Endothelial cell of umbilical vein (primary cell): ENCODE measurements at regions not wholly inside any gene's neighbourhood (a gene's known extent, or its start where the extent isn't known, plus 50 kb on each side); places are given as distances from the start of the nearest gene placed in this dataset.

ENCODE experiments used
- CTCF ChIP-seq, 2 donors: IDR thresholded peaks; 1 replicate in 1 of 2; 2 replicates in 1 of 2; pipeline ENCODE4 v1.5.1; 2011; ENCODE audit warnings: low read length in 2 of 2, mild to moderate bottlenecking in 2 of 2, moderate library complexity in 2 of 2, control low read depth in 1 of 2, inconsistent platforms in 1 of 2, low read depth in 1 of 2; ENCODE audit not compliant: insufficient read depth in 1 of 2; ENCODE audit errors: extremely low read depth in 1 of 2
- EZH2 ChIP-seq: IDR thresholded peaks from 2 replicates; pipeline ENCODE4 v1.6.1; 2012; ENCODE audit warnings: borderline replicate concordance, low read depth, mild to moderate bottlenecking, moderate library complexity, low read length, inconsistent platforms; ENCODE audit not compliant: severe bottlenecking
- FOS ChIP-seq: IDR thresholded peaks from 2 replicates; pipeline ENCODE4 v1.6.1; 2011; ENCODE audit warnings: mild to moderate bottlenecking, low read length, moderate library complexity, borderline replicate concordance; ENCODE audit not compliant: insufficient read depth
- GATA2 ChIP-seq: IDR thresholded peaks from 2 replicates; pipeline ENCODE4 v1.7.0; 2011; ENCODE audit warnings: low read depth, mild to moderate bottlenecking, moderate library complexity, mixed read lengths, low read length; ENCODE audit not compliant: insufficient read length, insufficient read depth
- JUN ChIP-seq: IDR thresholded peaks from 2 replicates; pipeline ENCODE4 v1.6.1; 2011; ENCODE audit warnings: borderline replicate concordance, low read depth; ENCODE audit not compliant: insufficient read length, insufficient read depth
- MAX ChIP-seq: IDR thresholded peaks from 2 replicates; pipeline ENCODE4 v1.6.1; 2011; ENCODE audit not compliant: insufficient read depth, insufficient read length
- POLR2A ChIP-seq: IDR thresholded peaks from 2 replicates; pipeline ENCODE4 v1.6.1; 2012; ENCODE audit warnings: low read depth, mild to moderate bottlenecking, control low read depth, low read length
- POLR2AphosphoS5 ChIP-seq: IDR thresholded peaks from 2 replicates; pipeline ENCODE4 v1.6.1; 2012; ENCODE audit warnings: low read depth, mild to moderate bottlenecking, control low read depth, low read length, moderate library complexity; ENCODE audit not compliant: insufficient read depth

GRCh38 chr3:44055951-44056350 is 185.7 kb upstream of the TOPAZ1 start:
- TF ChIP-seq CTCF (IDR thresholded peaks at IDR 0.05; ENCODE audit: extremely low read depth in 1 of 2, insufficient read depth in 1 of 2, low read depth in 1 of 2, low read length in 2 of 2) (no peak), POLR2A (no peak), GATA2 (no peak), FOS (no peak), JUN (no peak), POLR2AphosphoS5 (no peak), MAX (no peak), EZH2 (no peak)
